ENCODE measurements at regions not wholly inside any gene's neighbourhood (a gene's known extent, or its start where the extent isn't known, plus 50 kb on each side); places are given as distances from the start of the nearest gene placed in this dataset.

GRCh38 chr2:16446706-16447105 lies 218.9 kb downstream of the CYRIA start:
- CTCF ChIA-PET: no interaction called here
- no peak overlapping the region for H3K18ac ChIP-seq (ENCODE audit: low read depth, low read length)
- no peaks in the 10 kb centered on the region for H3K4me1 ChIP-seq (ENCODE audit: control insufficient read depth, insufficient read depth, low read length)
- no peak overlapping the region for H4K5ac ChIP-seq (ENCODE audit: low read depth, low read length)
- POLR2A ChIA-PET (ENCODE audit: unreplicated experiment): no interaction called here
- no peaks in the 10 kb centered on the region for H3K79me1 ChIP-seq (ENCODE audit: low read depth in 1 of 2, low read length in 2 of 2)
- dilution Hi-C loops (cut with HindIII; ENCODE audit: low sequenced_read_pairs, unreplicated experiment) (no loop called here), in situ Hi-C loops (cut with MboI; ENCODE audit: low sequenced_read_pairs) (no loop called here), intact Hi-C loops (cut with micrococcal nuclease) (no loop called here)
- no peak overlapping the region for H4K91ac ChIP-seq (ENCODE audit: insufficient read depth, low read depth, low read length)
- BruUV-seq (replicated peaks): no TSS peak
- no CpG with 5 or more reads among the region's 1 CpG for WGBS, 2 experiments (ENCODE audit: extremely low coverage in 2 of 2, insufficient read length in 1 of 2)
- H2BK5ac ChIP-seq (ENCODE audit: low read depth, low read length, poor library complexity, severe bottlenecking): no peak overlapping the region
- H3K4me3 ChIP-seq (ENCODE audit: insufficient read depth, low read depth, low read length): no peak overlapping the region
- no peak overlapping the region for H3K27ac ChIP-seq (ENCODE audit: insufficient read depth, low read length)
- H4K8ac ChIP-seq (ENCODE audit: low read depth in 2 of 2, low read length in 2 of 2): no peak overlapping the region
- no peak overlapping the region for H2AK5ac ChIP-seq (ENCODE audit: low read depth, low read length)
- H3K14ac ChIP-seq (replicated peaks; ENCODE audit: low read depth, low read length): no peak overlapping the region
- no peaks in the 10 kb centered on the region for H3K27me3 ChIP-seq (ENCODE audit: control insufficient read depth, insufficient read depth, low read length)
- no peak overlapping the region for H2AK9ac ChIP-seq (replicated peaks; ENCODE audit: low read depth, low read length, poor library complexity)
- no peak overlapping the region for H3K56ac ChIP-seq (ENCODE audit: extremely low read depth, insufficient read depth, low read length)
- H2AFZ ChIP-seq (replicated peaks; ENCODE audit: low read length, poor library complexity): no peak overlapping the region
- no peak overlapping the region for H3K4me2 ChIP-seq (ENCODE audit: low read depth, low read length)
- no peaks in the 10 kb centered on the region for H3K9me1 ChIP-seq (ENCODE audit: insufficient read depth, low read length)
- no peak overlapping the region for H3K23ac ChIP-seq (ENCODE audit: low read depth, low read length)
- no peaks in the 10 kb centered on the region for H3K36me3 ChIP-seq (ENCODE audit: control insufficient read depth, insufficient read depth, low read length)
- no peak overlapping the region for H2BK15ac ChIP-seq (ENCODE audit: low read depth, low read length)
- ATAC-seq (ENCODE audit: low read depth): no peak
- DNase-seq: no peak
- no peak overlapping the region for H2BK20ac ChIP-seq (ENCODE audit: low read depth, low read length)
- H3K9me3 ChIP-seq (ENCODE audit: control insufficient read depth, insufficient read depth, low read length): peaks cover 9% of the 10 kb centered on the region
- no peak overlapping the region for H3K4ac ChIP-seq (ENCODE audit: low read depth, low read length)
- TF ChIP-seq POLR2A (IDR thresholded peaks at IDR 0.05; ENCODE audit: low read depth, low read length) (no peak), MAZ (IDR thresholded peaks at IDR 0.05; ENCODE audit: borderline replicate concordance, low read depth, low read length) (no peak), ELK1 (IDR thresholded peaks at IDR 0.05; ENCODE audit: borderline replicate concordance, low read depth, low read length) (no peak), MAFK (IDR thresholded peaks at IDR 0.05; ENCODE audit: low read depth, low read length) (no peak), NFE2L2 (IDR thresholded peaks at IDR 0.05; ENCODE audit: low read depth, low read length) (no peak), RFX5 (IDR thresholded peaks at IDR 0.05; ENCODE audit: low read depth, low read length) (no peak), FOS (IDR thresholded peaks at IDR 0.05; ENCODE audit: low read depth, low read length) (no peak), BHLHE40 (IDR thresholded peaks at IDR 0.05; ENCODE audit: low read depth, low read length) (no peak), USF2 (IDR thresholded peaks at IDR 0.05; ENCODE audit: low read depth, low read length) (no peak), CEBPB (IDR thresholded peaks at IDR 0.05; ENCODE audit: low read depth, low read length) (no peak), CHD1 (IDR thresholded peaks at IDR 0.05; ENCODE audit: low read depth, low read length) (no peak)
- no peak overlapping the region for H2BK120ac ChIP-seq (ENCODE audit: low read depth, low read length)
- no peak overlapping the region for H3K9ac ChIP-seq (ENCODE audit: low read depth, low read length)
- H4K20me1 ChIP-seq (ENCODE audit: insufficient read depth, low read length): no peaks in the 10 kb centered on the region

Measured in IMR-90 (cell line).